HUES64 (cell line): ENCODE measurements at regions not wholly inside any gene's neighbourhood (a gene's known extent, or its start where the extent isn't known, plus 50 kb on each side); places are given as distances from the start of the nearest gene placed in this dataset.

Experiments
- H3K27ac ChIP-seq: 2 replicates; pipeline ENCODE4 v1.7.0; 2013; ENCODE audit warnings: low read depth, low read length, inconsistent platforms
- H3K27me3 ChIP-seq: 2 replicates; pipeline ENCODE4 v1.6.1; 2013; ENCODE audit warnings: mild to moderate bottlenecking, low read length; ENCODE audit not compliant: insufficient read depth
- H3K36me3 ChIP-seq: 2 replicates; pipeline ENCODE4 v1.6.1; 2013; ENCODE audit warnings: mild to moderate bottlenecking, low read length; ENCODE audit not compliant: insufficient read depth
- H3K4me1 ChIP-seq: 2 replicates; pipeline ENCODE4 v1.6.1; 2013; ENCODE audit warnings: mild to moderate bottlenecking, low read length, moderate library complexity; ENCODE audit not compliant: insufficient read depth
- H3K4me3 ChIP-seq: 2 replicates; pipeline ENCODE4 v1.5.1; 2013; ENCODE audit warnings: mild to moderate bottlenecking, low read length, moderate library complexity
- H3K9ac ChIP-seq: 2 replicates; pipeline ENCODE4 v1.6.1; 2013; ENCODE audit warnings: mild to moderate bottlenecking, low read depth, low read length
- H3K9me3 ChIP-seq: 2 replicates; pipeline ENCODE4 v1.6.1; 2013; ENCODE audit warnings: low read depth, low read length; ENCODE audit not compliant: insufficient read depth
- WGBS: fragments of 150-250, 120-280 bp; methylation state at CpG from one replicate; pipeline ENCODE4 v1.1.7; 2013; ENCODE audit warnings: missing lambda C conversion rate; 5-methylcytosine and 5-hydroxymethylcytosine counted together

DNA sequence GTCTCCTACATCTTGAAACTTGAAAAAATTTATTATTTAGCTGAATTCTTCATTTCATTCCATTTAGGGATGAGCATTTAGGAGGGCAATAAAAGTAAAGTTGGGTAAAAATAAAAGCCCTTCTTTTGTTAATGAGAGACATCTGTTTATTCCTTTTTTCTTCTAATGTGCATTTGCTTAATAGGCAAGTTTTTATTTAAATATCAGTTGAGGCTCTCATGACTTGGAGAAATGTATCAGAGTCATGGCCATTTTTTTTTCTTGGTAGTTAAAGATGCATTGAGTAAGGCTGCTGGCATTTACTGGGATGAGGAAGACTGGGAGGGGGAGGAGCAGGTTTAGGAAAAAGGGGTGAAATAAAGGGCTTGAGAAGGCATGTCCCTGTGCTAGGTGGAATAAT, 609.9 kb upstream of the TMEM132C start:
- H3K36me3 ChIP-seq, result no peaks in the 10 kb centered on the region
- no peak overlapping the region for H3K27ac ChIP-seq
- no peak overlapping the region for H3K4me3 ChIP-seq
- 0 out of 2 replicates have a peak, but pooled peaks cover 7% of the 10 kb centered on the region for H3K4me1 ChIP-seq
- H3K9ac ChIP-seq, result no peak overlapping the region
- no peaks in the 10 kb centered on the region for H3K9me3 ChIP-seq
- no peaks in the 10 kb centered on the region for H3K27me3 ChIP-seq

- no peak overlapping the region for H3K9ac ChIP-seq
- no peak overlapping the region for H3K4me3 ChIP-seq
- H3K4me1 ChIP-seq, result 0 out of 2 replicates have a peak, but pooled peaks cover 7% of the 10 kb centered on the region
- no peak overlapping the region for H3K27ac ChIP-seq
- no peaks in the 10 kb centered on the region for H3K27me3 ChIP-seq
- no peaks in the 10 kb centered on the region for H3K36me3 ChIP-seq
- no peaks in the 10 kb centered on the region for H3K9me3 ChIP-seq
- WGBS, result 67% methylated on average over 1 of the region's 2 CpGs
Measured at GRCh38 chr12:127660961-127661360, 606.0 kb upstream of the TMEM132C start.

DNA sequence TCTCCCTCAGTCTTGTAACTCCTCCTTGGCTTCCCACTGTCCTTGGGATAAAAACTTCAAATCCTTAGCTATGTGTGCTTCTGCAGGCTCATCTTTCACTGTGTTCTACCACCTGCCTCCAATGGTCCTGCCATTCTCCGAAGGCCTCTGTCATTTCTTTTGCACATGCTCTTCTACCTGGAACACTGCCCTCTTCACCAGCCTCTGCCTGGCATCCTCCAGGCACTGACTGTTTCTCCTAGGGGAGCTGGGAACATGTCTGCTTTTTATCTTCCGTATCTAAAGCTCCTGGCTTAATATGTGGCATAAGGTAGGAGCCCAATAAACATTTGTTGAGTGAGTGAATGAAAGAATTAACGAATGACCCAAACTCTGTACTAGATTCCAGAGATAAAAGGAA, 603.3 kb upstream of the TMEM132C start:
- WGBS, result 95% methylated on average over 3 of the region's 3 CpGs
- Histone ChIP-seq H3K9me3 (no peaks in the 10 kb centered on the region), H3K4me3 (no peak overlapping the region)

DNA sequence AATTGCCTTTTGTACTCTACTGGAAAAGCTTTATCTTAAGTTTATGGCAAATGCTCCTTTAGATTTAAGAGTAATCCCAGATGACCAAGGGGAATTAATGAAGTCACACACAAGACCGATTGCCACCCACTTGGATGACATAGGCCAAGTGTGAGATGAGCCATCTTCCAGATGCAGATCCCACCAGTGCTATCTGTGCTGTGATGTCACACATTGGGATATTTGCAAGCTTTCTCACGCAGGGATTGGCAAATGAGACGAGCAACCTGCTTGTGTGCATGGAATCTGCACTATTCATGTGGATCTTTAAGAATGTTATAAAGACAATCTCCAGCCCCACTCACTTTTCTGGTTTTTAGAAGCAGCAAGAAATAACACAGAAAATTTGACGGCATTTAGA, 602.1 kb upstream of the TMEM132C start:
- Histone ChIP-seq H3K4me1 (no peaks in the 10 kb centered on the region), H3K36me3 (no peaks in the 10 kb centered on the region), H3K27me3 (no peaks in the 10 kb centered on the region), H3K4me3 (no peak overlapping the region), H3K9ac (no peak overlapping the region), H3K9me3 (no peaks in the 10 kb centered on the region), H3K27ac (no peak overlapping the region)
- WGBS, result 95% methylated on average over 4 of the region's 4 CpGs

More for the DNA sequence above, 603.3 kb upstream of the TMEM132C start:
- Histone ChIP-seq H3K36me3 (no peaks in the 10 kb centered on the region), H3K9ac (no peak overlapping the region), H3K27ac (no peak overlapping the region), H3K4me1 (no peaks in the 10 kb centered on the region), H3K27me3 (no peaks in the 10 kb centered on the region)

DNA sequence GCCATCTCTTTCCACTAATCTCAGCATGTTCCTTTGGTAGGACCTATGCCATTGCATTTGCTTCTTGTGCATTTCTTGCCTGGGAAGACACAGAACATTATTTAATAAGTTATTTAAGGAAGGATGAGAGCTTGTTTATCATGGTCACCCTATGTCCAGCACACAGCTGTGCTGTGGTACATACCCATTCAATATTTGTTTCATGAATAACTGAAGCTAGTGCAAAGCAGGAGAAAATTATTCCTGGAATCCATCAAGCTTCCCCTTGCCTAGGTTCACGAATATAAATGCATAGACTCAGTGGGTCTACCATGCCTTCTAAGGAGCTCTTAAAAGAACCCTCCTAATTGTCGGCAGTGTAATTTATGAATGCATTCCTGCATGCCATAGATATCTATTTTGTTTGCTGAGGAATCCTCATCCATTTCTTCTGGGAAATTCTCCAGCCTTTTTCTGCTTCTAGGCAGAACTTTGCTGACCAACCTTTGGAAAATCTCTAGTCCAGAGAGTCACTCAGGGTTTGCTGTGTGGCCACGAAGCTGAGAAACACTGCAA, 599.8 kb upstream of the TMEM132C start:
- H3K9me3 ChIP-seq, result no peaks in the 10 kb centered on the region

GRCh38 chr12:127670294-127670693, 596.7 kb upstream of the TMEM132C start:
- Histone ChIP-seq H3K9me3 (no peaks in the 10 kb centered on the region), H3K9ac (no peak overlapping the region), H3K4me3 (no peak overlapping the region), H3K4me1 (peaks cover 6% of the 10 kb centered on the region; the same call in 1 of the 2 replicates), H3K36me3 (no peaks in the 10 kb centered on the region), H3K27ac (no peak overlapping the region), H3K27me3 (no peaks in the 10 kb centered on the region)
- 95% methylated on average over 5 of the region's 5 CpGs for WGBS

More for the DNA sequence above, 599.8 kb upstream of the TMEM132C start:
- H3K9ac ChIP-seq, result no peak overlapping the region
- H3K36me3 ChIP-seq, result no peaks in the 10 kb centered on the region
- 91% methylated on average over 3 of the region's 3 CpGs for WGBS
- H3K4me3 ChIP-seq, result no peak overlapping the region
- no peak overlapping the region for H3K27ac ChIP-seq
- H3K27me3 ChIP-seq, result no peaks in the 10 kb centered on the region
- peaks cover 6% of the 10 kb centered on the region; the same call in 1 of the 2 replicates for H3K4me1 ChIP-seq

- H3K9me3 ChIP-seq, result no peaks in the 10 kb centered on the region
- no peak overlapping the region for H3K4me3 ChIP-seq
- H3K36me3 ChIP-seq, result no peaks in the 10 kb centered on the region
- no peaks in the 10 kb centered on the region for H3K27me3 ChIP-seq
- WGBS, result 95% methylated on average over 5 of the region's 5 CpGs
- peaks cover 6% of the 10 kb centered on the region; the same call in 1 of the 2 replicates for H3K4me1 ChIP-seq
- H3K9ac ChIP-seq, result no peak overlapping the region
- no peak overlapping the region for H3K27ac ChIP-seq
Measured at GRCh38 chr12:127670796-127671195, 596.2 kb upstream of the TMEM132C start.

- Histone ChIP-seq H3K9me3 (no peaks in the 10 kb centered on the region), H3K9ac (no peak overlapping the region), H3K4me3 (no peak overlapping the region), H3K27ac (no peak overlapping the region), H3K4me1 (peaks cover 9% of the 10 kb centered on the region), H3K27me3 (no peaks in the 10 kb centered on the region), H3K36me3 (no peaks in the 10 kb centered on the region)
- WGBS, result 91% methylated on average over 6 of the region's 6 CpGs
Measured at GRCh38 chr12:127675936-127676335, 591.0 kb upstream of the TMEM132C start.

DNA sequence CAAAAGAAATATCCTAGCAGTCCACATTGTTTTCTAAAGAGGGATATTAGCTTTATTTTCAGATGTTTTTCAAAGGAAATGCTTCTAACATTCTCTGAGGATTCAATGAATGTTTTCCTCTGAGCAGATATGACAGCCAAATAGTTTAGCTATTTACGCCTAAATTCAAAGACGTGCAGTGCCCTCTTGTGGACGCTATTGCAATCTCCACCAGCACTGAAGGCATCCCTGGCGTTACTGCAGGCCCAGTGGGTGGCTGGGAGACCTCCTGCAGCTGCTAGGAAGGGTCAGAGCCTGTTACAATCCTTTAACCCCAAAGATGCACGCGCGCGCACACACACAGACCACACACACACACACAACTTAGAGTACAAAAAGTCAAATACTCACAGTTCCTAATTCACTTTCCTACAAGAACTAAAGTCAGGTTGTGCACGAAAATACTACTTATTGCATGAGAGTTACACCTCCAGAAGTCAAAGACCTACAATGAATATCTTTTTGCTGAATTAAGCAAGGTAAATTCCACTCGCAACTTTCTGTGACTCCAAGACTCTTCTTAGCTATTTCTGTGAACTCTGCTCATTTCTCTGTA, 589.3 kb upstream of the TMEM132C start:
- 22% methylated on average over 10 of the region's 10 CpGs for WGBS
- no peaks in the 10 kb centered on the region for H3K9me3 ChIP-seq
- no peak overlapping the region for H3K4me3 ChIP-seq
- H3K36me3 ChIP-seq, result no peaks in the 10 kb centered on the region
- H3K4me1 ChIP-seq, result peaks cover 4% of the 10 kb centered on the region; the same call in 1 of the 2 replicates
- H3K27ac ChIP-seq, result no peak overlapping the region
- no peaks in the 10 kb centered on the region for H3K27me3 ChIP-seq
- H3K9ac ChIP-seq, result no peak overlapping the region

DNA sequence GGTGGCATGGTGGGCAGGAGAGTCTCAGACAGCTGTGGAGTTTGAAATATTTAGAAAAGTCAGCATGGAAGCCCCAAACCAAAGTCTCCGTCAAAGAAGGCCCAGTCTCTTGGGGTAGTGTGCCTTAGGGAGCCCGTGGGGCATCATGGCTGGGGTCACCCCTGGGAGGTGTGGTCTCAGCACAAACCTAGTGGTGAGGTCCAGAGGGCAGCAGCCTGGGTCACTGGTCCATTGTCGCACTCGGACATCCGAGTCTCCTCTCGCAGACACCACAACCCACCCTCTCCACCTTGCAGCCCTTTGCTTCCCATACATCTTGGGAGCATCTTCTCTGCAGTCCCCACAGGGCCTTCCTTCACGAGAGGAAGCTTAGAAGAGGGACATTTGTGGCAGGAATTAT, 588.0 kb upstream of the TMEM132C start:
- Histone ChIP-seq H3K27ac (no peak overlapping the region), H3K27me3 (no peaks in the 10 kb centered on the region), H3K9ac (no peak overlapping the region), H3K36me3 (no peaks in the 10 kb centered on the region), H3K4me1 (peaks cover 4% of the 10 kb centered on the region; the same call in 1 of the 2 replicates), H3K9me3 (no peaks in the 10 kb centered on the region), H3K4me3 (no peak overlapping the region)
- WGBS, result 95% methylated on average over 7 of the region's 7 CpGs

DNA sequence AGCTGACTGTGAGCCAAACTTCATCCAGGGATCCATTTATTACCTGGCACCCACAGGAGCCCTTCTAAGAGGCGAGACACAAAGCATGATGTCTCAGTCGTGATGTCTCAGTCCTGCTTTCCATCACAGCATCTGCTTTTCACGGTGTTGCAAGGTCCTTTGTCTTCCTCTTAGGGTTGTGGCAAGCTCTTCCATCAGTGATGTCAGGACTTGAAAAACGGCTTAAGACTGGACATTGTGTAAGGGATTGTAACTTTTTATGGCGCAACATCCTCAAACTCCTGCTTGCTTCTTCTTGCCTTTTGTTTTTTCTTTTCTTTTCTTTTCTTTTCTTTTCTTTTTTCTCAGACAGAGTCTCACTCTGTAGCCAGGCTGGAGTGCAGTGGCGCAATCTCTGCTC, 586.5 kb upstream of the TMEM132C start:
- WGBS, result 95% methylated on average over 6 of the region's 6 CpGs
- Histone ChIP-seq H3K9me3 (peaks cover 9% of the 10 kb centered on the region), H3K36me3 (no peaks in the 10 kb centered on the region), H3K27me3 (no peaks in the 10 kb centered on the region), H3K4me1 (peaks cover 4% of the 10 kb centered on the region), H3K4me3 (no peak overlapping the region), H3K27ac (no peak overlapping the region), H3K9ac (no peak overlapping the region)
